Fibroblast of villous mesenchyme (primary cell): ENCODE measurements at regions not wholly inside any gene's neighbourhood (a gene's known extent, or its start where the extent isn't known, plus 50 kb on each side); places are given as distances from the start of the nearest gene placed in this dataset.

Source experiments
- DNase-seq: peaks from one replicate; pipeline ENCODE4 v3.0.0-alpha.2; 2010; ENCODE audit warnings: low read depth
- H3K4me3 ChIP-seq: 2 replicates; pipeline ENCODE4 v1.5.1; 2011; ENCODE audit warnings: low read depth, mild to moderate bottlenecking, low read length
- CTCF ChIP-seq: IDR thresholded peaks from 2 replicates; pipeline ENCODE4 v1.5.1; 2012; ENCODE audit warnings: low read depth, mild to moderate bottlenecking, low read length; ENCODE audit not compliant: insufficient read depth

- no peak for TF ChIP-seq CTCF
- DNase-seq: no peak
- H3K4me3 ChIP-seq: no peak overlapping the region
Observed at GRCh38 chr7:155365146-155365874, 67.6 kb downstream of the INSIG1 start.

DNA sequence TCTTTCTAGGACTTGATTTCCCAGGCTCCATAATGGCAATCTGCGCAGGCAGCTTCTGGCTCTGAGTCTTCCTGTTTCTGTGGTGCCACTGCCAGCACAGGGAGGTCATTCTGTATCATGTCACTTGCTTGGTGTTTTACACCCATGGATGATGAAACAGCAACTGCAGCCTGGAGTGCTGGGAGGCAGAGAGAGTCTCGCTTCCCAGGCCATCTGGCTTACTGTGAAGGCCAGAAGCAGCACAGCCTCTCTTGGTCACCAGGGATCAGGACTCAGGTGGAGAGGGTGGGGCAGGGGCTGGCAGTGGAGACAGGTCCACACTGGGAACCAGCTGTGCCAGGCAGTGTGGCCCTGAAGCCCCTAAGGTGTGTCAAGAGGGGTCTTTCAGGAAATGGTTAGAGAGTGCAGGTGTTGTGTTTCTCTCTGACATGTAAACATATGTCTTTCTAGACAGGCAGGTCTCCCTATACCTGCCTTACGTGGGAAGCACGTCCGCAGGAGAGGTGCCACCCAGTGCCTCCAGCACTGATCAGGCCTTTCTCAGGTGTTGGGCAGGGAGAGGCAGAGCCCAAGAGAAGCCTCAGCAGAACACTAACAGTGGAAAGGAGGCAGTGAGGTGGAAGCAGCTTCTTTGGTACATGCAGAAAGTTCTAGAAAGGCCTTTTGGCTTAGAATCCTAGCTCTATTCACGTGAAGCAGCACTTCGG, 71.4 kb downstream of the INSIG1 start:
- DNase-seq: no peak
- H3K4me3 ChIP-seq: no peak overlapping the region
- no peak for TF ChIP-seq CTCF

DNA sequence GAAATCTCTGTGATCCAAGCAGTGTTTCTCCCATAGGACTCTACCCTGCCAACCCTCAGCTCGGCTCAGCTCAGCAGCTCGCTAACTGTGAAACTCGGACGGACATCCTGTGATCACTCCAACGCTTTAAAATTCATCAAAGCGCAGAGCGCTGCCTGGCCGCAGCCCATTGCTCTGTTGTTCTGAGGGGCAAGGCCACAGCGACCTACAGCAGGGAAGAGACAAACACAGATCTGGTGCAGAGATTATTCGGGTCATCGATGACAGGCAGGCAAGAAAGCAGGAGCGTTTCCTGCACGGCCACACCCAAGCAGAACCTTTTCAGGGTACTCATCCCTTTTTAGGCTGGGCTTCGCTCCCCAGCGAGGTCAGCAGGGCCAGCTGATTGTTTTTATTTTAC, 72.1 kb downstream of the INSIG1 start:
- no peak for TF ChIP-seq CTCF
- H3K4me3 ChIP-seq: no peak overlapping the region
- no peak for DNase-seq

DNA sequence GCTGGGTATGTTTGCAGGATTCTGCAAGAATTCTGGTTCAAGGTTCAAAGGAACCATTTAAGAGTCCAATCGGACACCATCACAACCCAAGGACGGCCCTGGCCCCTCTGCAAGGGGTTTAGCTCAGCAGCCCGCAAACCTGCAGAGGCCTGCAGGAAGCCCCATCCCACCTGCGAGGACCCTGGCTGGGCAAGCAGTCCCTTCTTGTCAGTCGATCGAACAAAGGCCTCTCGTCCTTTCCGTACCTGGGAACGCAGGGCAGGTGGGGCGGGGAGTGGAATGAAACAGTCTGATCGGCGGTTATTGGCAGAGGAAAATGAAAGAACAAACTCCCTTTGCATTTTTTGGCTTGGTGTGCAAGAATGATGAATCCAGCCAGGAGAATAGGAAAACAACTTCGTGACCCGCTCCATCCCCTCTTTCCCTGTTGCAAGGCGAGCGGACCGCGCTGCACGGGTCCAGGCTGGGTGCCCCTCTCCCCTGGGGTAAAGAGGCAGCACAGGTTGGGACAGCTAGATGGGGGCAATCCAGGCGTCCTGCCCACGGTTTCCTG, 73.7 kb downstream of the INSIG1 start:
- TF ChIP-seq CTCF: no peak
- DNase-seq: no peak

GRCh38 chr7:155371884-155372781, 74.5 kb downstream of the INSIG1 start:
- TF ChIP-seq CTCF: peak; percentile 13
- DNase-seq: no peak
- no peak overlapping the region for H3K4me3 ChIP-seq

More for the DNA sequence above, 73.7 kb downstream of the INSIG1 start:
- no peak overlapping the region for H3K4me3 ChIP-seq

GRCh38 chr7:155372782-155373358, 75.2 kb downstream of the INSIG1 start:
- no peak for DNase-seq
- no peak for TF ChIP-seq CTCF
- no peak overlapping the region for H3K4me3 ChIP-seq
